Neural cell (in vitro differentiated cells): ENCODE measurements at regions not wholly inside any gene's neighbourhood (a gene's known extent, or its start where the extent isn't known, plus 50 kb on each side); places are given as distances from the start of the nearest gene placed in this dataset.

ENCODE experiments used
- H2AFZ ChIP-seq: fragments of 200-600, 300-800 bp; sonication (generic), shearing (Covaris generic); 2 replicates; pipeline ENCODE4 v1.6.0; 2014; ENCODE audit warnings: low read depth, mild to moderate bottlenecking, antibody characterized with exemption, low read length, moderate library complexity
- H3F3A ChIP-seq: fragments of 200-600 bp; shearing (Covaris generic); 2 replicates; pipeline ENCODE4 v1.6.1; 2016; ENCODE audit warnings: mild to moderate bottlenecking, moderate library complexity, mixed read lengths, antibody characterized with exemption, low read length; ENCODE audit not compliant: insufficient read depth, poor library complexity, severe bottlenecking
- H3K27ac ChIP-seq: fragments of 200-600, 300-800 bp; sonication (generic), shearing (Covaris generic); 2 replicates; pipeline ENCODE4 v1.5.1; 2014; ENCODE audit warnings: mild to moderate bottlenecking, low read length, moderate library complexity
- H3K27me3 ChIP-seq: fragments of 300-800, 200-600 bp; sonication (generic), shearing (Covaris generic); 2 replicates; pipeline ENCODE4 v1.6.0; 2014; ENCODE audit warnings: mild to moderate bottlenecking, low read depth, low read length, moderate library complexity; ENCODE audit not compliant: insufficient read depth
- H3K36me3 ChIP-seq: fragments of 300-800, 200-600 bp; sonication (generic), shearing (Covaris generic); 2 replicates; pipeline ENCODE4 v1.5.1; 2014; ENCODE audit warnings: mild to moderate bottlenecking, antibody characterized with exemption, low read length, moderate library complexity; ENCODE audit not compliant: insufficient read depth
- H3K4me2 ChIP-seq: fragments of 300-800, 200-600 bp; sonication (generic), shearing (Covaris generic); 2 replicates; pipeline ENCODE4 v1.6.0; 2014; ENCODE audit warnings: mild to moderate bottlenecking, low read length
- H3K4me3 ChIP-seq: fragments of 300-800, 200-600 bp; sonication (generic), shearing (Covaris generic); 2 replicates; pipeline ENCODE4 v1.5.1; 2014; ENCODE audit warnings: mild to moderate bottlenecking, low read length, moderate library complexity
- H3K79me2 ChIP-seq: fragments of 200-600 bp; shearing (Covaris generic); replicated peaks from 2 replicates; pipeline ENCODE4 v1.6.0; 2014; ENCODE audit warnings: mild to moderate bottlenecking, low read length, moderate library complexity; ENCODE audit not compliant: insufficient read depth
- H3K9ac ChIP-seq: fragments of 300-800, 200-600 bp; sonication (generic), shearing (Covaris generic); 2 replicates; pipeline ENCODE4 v1.6.1; 2016; ENCODE audit warnings: mild to moderate bottlenecking, low read length, mixed read lengths
- H3K9me2 ChIP-seq: fragments of 200-600 bp; shearing (Covaris generic); 2 replicates; pipeline ENCODE4 v1.6.1; 2016; ENCODE audit warnings: mild to moderate bottlenecking, low read length, mixed read lengths; ENCODE audit not compliant: insufficient read depth
- H3K9me3 ChIP-seq: fragments of 200-600, 300-800 bp; sonication (generic), shearing (Covaris generic); 2 replicates; pipeline ENCODE4 v1.6.1; 2016; ENCODE audit warnings: mild to moderate bottlenecking, mixed run types, low read length, moderate library complexity, mixed read lengths
- H4K20me1 ChIP-seq: fragments of 200-600 bp; shearing (Covaris generic); 2 replicates; pipeline ENCODE4 v1.6.1; 2016; ENCODE audit warnings: mild to moderate bottlenecking, mixed run types; ENCODE audit not compliant: insufficient read depth
- EP300 ChIP-seq: fragments of 450-650 bp; conservative IDR thresholded peaks from 2 replicates; pipeline ENCODE4 v1.6.1; 2014; ENCODE audit warnings: antibody characterized with exemption, mild to moderate bottlenecking, moderate library complexity; ENCODE audit not compliant: poor library complexity, severe bottlenecking
- EZH2 ChIP-seq: fragments of 200-600, 300-800 bp; shearing (Covaris generic), sonication (generic); IDR thresholded peaks from 2 replicates; pipeline ENCODE4 v1.6.1; 2014; ENCODE audit warnings: antibody characterized with exemption, low read length, borderline replicate concordance, mild to moderate bottlenecking; ENCODE audit not compliant: insufficient read depth, poor library complexity, severe bottlenecking
- MXI1 ChIP-seq: fragments of 450-650 bp; conservative IDR thresholded peaks from 2 replicates; pipeline ENCODE4 v1.6.1; 2014; ENCODE audit warnings: antibody characterized with exemption, mild to moderate bottlenecking; ENCODE audit not compliant: poor library complexity, severe bottlenecking
- POLR2AphosphoS5 ChIP-seq: IDR thresholded peaks from 2 replicates; pipeline ENCODE4 v1.6.1; 2012
- RAD21 ChIP-seq: fragments of 450-650 bp; conservative IDR thresholded peaks from 2 replicates; pipeline ENCODE4 v1.6.1; 2014; ENCODE audit warnings: antibody characterized with exemption, mild to moderate bottlenecking, moderate library complexity
- SMC3 ChIP-seq: fragments of 450-650 bp; conservative IDR thresholded peaks from 2 replicates; pipeline ENCODE4 v1.6.1; 2014; ENCODE audit warnings: antibody characterized with exemption, mild to moderate bottlenecking, moderate library complexity; ENCODE audit not compliant: poor library complexity
- TAF1 ChIP-seq: IDR thresholded peaks from 2 replicates; pipeline ENCODE4 v1.6.1; 2012; ENCODE audit warnings: low read depth
- TF ChIP-seq, protein P1 (sequence below): fragments of 450-650 bp; IDR thresholded peaks from 2 replicates; pipeline ENCODE4 v1.5.1; 2014; ENCODE audit warnings: antibody characterized with exemption, mild to moderate bottlenecking, moderate library complexity; ENCODE audit not compliant: poor library complexity, severe bottlenecking
- TF ChIP-seq, protein P2 (sequence below): IDR thresholded peaks from 2 replicates; pipeline ENCODE4 v1.6.1; 2012; ENCODE audit warnings: borderline replicate concordance

DNA sequence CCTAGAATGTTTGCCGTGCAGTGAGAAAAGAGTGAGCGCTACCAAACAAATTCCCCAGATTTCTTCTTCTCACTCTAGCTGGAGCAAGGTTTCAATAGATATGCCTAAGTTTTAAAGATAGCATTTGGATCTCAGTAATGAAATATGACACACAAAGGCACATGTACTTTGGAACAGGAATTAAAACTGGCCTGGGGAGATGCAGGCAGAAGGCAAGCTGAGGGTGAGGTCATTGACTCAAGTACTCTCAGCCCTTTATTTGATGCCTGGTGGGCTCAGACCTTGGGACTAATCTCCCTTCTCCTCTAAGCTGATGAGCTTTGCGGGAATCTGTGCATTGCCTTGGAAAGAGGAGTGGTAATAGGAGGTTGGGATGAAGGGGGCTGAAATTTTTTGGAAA is 323.3 kb upstream of the SLC30A5 start:
- no peak overlapping the region for H2AFZ ChIP-seq
- H3K9me3 ChIP-seq: no peaks in the 10 kb centered on the region
- H3K4me2 ChIP-seq: no peak overlapping the region

DNA sequence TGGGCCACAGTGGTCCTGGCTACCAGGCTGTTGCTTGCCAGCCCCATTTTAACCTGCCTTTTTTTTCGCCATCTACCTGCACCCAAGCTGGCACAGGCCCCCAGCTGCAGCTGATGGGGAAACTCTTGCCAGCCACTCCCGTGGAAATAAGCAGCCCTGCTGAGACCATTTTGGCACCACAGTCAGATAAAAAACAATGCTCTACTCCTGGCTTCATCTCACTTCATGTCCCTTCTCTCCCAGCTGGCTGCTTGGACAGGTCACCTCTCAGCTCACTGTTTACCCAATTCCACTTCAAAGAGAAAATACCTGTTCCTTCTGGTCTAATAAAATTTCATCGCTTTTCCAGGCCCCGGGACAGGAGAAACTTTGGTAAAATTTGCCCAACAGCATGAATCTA is 322.6 kb upstream of the SLC30A5 start:
- Histone ChIP-seq H3K9me2 (no peaks in the 10 kb centered on the region), H3K79me2 (no peaks in the 10 kb centered on the region), H3K9ac (no peak overlapping the region), H3K4me2 (no peak overlapping the region), H3K36me3 (no peaks in the 10 kb centered on the region), H3K4me3 (no peak overlapping the region), H3K27me3 (no peaks in the 10 kb centered on the region), H3F3A (no peaks in the 10 kb centered on the region), H4K20me1 (no peaks in the 10 kb centered on the region), H2AFZ (no peak overlapping the region), H3K27ac (no peak overlapping the region), H3K9me3 (no peaks in the 10 kb centered on the region)
- TF ChIP-seq EP300 (no peak), MXI1 (no peak), RAD21 (no peak), EZH2 (no peak), TAF1 (no peak), POLR2AphosphoS5 (no peak), SMC3 (no peak)
- TF ChIP-seq, protein P1, sequence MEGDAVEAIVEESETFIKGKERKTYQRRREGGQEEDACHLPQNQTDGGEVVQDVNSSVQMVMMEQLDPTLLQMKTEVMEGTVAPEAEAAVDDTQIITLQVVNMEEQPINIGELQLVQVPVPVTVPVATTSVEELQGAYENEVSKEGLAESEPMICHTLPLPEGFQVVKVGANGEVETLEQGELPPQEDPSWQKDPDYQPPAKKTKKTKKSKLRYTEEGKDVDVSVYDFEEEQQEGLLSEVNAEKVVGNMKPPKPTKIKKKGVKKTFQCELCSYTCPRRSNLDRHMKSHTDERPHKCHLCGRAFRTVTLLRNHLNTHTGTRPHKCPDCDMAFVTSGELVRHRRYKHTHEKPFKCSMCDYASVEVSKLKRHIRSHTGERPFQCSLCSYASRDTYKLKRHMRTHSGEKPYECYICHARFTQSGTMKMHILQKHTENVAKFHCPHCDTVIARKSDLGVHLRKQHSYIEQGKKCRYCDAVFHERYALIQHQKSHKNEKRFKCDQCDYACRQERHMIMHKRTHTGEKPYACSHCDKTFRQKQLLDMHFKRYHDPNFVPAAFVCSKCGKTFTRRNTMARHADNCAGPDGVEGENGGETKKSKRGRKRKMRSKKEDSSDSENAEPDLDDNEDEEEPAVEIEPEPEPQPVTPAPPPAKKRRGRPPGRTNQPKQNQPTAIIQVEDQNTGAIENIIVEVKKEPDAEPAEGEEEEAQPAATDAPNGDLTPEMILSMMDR: no peak
- TF ChIP-seq, protein P2, sequence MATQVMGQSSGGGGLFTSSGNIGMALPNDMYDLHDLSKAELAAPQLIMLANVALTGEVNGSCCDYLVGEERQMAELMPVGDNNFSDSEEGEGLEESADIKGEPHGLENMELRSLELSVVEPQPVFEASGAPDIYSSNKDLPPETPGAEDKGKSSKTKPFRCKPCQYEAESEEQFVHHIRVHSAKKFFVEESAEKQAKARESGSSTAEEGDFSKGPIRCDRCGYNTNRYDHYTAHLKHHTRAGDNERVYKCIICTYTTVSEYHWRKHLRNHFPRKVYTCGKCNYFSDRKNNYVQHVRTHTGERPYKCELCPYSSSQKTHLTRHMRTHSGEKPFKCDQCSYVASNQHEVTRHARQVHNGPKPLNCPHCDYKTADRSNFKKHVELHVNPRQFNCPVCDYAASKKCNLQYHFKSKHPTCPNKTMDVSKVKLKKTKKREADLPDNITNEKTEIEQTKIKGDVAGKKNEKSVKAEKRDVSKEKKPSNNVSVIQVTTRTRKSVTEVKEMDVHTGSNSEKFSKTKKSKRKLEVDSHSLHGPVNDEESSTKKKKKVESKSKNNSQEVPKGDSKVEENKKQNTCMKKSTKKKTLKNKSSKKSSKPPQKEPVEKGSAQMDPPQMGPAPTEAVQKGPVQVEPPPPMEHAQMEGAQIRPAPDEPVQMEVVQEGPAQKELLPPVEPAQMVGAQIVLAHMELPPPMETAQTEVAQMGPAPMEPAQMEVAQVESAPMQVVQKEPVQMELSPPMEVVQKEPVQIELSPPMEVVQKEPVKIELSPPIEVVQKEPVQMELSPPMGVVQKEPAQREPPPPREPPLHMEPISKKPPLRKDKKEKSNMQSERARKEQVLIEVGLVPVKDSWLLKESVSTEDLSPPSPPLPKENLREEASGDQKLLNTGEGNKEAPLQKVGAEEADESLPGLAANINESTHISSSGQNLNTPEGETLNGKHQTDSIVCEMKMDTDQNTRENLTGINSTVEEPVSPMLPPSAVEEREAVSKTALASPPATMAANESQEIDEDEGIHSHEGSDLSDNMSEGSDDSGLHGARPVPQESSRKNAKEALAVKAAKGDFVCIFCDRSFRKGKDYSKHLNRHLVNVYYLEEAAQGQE: no peak

More for the DNA sequence above, 323.3 kb upstream of the SLC30A5 start:
- TF ChIP-seq, protein P2: no peak
- TF ChIP-seq, protein P1: no peak
- TF ChIP-seq POLR2AphosphoS5 (no peak), MXI1 (no peak), EZH2 (no peak), RAD21 (no peak), EP300 (no peak), TAF1 (no peak), SMC3 (no peak)
- Histone ChIP-seq H3K4me3 (no peak overlapping the region), H3K9me2 (no peaks in the 10 kb centered on the region), H3K27me3 (no peaks in the 10 kb centered on the region), H3K79me2 (no peaks in the 10 kb centered on the region), H3F3A (no peaks in the 10 kb centered on the region), H3K9ac (no peak overlapping the region), H4K20me1 (no peaks in the 10 kb centered on the region), H3K27ac (no peak overlapping the region), H3K36me3 (no peaks in the 10 kb centered on the region)
